Muscle of arm (tissue), 1 donor: ENCODE measurements at regions not wholly inside any gene's neighbourhood (a gene's known extent, or its start where the extent isn't known, plus 50 kb on each side); places are given as distances from the start of the nearest gene placed in this dataset.

Source experiments
- DNase-seq: peaks from one replicate; pipeline ENCODE4 v3.0.0-alpha.2; 2013

DNA sequence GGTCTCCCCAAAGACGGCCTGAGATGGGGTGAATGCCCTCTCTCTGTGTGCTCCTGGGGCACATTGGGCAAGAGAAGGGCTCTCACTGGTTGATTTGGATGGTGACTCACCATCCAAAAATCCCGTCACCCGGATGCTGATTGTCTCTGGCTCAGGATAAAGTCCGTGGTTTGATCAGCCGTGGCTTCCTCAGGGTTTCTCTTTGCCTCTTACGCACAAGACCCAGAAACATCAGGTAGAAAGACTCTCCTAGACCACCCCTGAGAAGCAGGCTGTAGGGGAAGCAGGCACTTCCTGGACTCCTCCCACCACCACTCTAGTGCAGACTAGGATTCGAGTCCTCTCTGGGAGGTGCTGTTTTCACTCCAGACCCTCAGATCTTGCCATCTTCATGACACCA is 176.1 kb upstream of the NCAM1 start:
- no peak for DNase-seq

DNA sequence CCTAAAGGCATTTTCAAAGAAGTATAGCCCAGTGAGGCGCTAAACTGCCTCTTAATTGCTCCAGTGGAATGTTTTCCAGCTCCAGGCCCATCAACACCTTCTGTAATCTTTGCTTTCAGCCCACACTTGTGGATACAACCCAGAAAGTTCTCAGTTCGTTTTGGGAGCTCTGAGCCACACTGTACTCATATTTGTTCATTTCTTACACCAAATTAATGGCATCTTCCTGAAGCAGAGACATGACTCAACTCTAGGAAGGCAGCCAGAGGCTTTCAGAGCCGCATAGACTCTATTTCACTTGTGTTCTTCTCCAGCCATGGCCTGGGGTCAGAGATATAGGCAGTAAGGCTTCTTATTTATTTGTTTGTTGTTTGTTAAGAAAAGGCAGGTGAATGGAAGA is 175.5 kb upstream of the NCAM1 start:
- peak; percentile 76 for DNase-seq

DNA sequence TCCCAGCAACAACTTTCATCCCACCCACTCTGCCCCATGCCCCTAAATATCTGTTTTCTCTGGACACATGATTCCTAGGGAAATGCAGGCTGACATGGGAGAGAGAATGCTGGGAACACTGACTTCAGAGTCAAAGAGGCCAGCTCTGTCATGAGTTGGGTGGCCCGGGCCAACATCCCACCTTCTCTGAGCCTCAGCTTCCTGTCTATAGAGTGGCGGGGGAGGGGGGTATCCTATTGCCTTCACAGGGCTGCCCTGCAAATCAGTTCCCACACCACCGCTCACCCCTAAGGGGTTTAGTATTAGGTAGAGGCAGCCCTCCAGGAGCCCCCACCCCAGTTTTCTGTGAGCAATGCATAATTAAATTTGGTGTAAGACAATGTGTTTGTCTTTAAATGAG is 175.0 kb upstream of the NCAM1 start:
- DNase-seq: no peak

DNA sequence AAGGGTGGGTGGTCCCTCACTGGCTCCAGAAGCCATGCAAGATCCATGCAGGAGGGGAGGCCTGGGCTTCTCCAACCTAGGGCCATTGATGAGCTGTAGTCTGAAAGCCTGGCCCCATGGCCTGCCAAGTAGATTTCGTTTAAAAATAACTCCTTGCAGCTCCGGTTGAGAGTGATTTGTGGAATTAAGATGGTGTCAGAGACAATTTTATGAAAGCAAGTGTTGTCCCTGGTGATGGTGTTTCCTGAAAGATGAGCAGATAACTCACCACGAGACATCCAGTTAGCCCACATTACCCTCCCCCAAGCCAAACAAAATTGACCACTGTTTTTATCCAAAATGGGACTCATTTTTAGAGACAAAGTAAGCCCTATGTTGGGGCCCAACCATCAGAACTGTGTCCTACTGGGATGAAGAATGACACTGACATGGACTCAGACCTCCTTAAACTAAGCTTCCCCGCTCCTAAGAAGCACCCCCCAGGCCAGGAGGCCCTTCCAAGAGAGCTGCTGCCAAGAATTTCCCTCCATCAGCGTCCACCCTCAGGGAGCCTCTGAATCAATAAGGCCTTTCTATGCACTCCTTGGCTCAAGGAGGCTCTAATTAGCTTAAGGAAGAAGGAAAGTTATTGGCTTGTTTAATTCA is 174.2 kb upstream of the NCAM1 start:
- DNase-seq: no peak

DNA sequence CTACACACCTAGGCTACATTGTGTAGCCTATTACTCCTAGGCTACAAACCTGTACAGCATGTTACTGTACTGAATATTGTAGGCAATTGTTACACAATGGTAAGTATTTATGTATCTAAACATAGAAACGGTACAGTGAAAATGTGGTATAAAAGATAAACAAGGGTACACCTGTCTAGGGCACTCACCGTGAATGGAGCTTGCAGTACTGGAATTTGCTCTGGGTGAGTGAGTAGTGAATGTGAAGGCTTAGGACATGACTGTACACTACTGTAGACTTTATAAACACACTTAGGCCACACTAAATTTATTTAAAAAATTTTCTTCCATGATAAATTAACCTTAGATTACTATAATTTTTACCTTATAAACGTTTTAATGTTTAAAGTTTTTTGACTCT is 171.7 kb upstream of the NCAM1 start:
- DNase-seq: no peak

DNA sequence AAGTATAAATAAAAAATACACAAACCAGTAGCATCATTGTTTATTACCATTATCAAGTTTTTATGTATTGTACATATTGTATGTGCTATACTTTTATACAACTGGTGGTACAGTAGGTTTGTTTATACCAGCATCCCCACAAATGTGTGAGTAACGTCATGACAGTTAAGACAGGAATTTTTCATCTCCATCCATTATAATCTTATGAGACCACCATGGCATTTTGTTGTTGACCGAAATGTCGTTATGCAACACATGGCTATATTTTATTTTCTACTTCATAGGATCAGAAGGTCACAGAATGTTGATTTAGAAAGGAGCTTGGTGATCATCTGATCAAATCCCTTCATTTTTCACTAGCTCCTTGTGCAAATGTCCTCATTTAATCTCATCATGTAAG is 170.9 kb upstream of the NCAM1 start:
- no peak for DNase-seq

DNA sequence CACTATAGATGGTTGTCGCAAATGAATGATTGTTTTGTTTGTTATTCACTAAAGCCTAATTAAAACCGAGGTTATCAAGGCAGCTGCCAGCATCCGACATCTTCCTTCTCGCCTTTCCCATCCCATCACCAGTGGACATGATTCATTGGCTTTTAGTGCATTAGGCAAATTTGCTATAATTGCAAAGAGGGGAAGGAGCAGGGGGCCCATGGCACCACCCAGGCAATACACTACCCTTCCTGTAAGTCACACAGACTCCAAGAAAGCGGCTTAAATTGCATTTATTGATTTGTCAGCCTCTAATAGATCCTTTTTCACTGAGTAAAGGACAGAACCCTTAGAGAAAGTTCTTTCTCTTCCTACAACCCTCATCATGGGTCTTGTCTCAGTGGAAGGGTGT is 169.2 kb upstream of the NCAM1 start:
- DNase-seq: no peak

DNA sequence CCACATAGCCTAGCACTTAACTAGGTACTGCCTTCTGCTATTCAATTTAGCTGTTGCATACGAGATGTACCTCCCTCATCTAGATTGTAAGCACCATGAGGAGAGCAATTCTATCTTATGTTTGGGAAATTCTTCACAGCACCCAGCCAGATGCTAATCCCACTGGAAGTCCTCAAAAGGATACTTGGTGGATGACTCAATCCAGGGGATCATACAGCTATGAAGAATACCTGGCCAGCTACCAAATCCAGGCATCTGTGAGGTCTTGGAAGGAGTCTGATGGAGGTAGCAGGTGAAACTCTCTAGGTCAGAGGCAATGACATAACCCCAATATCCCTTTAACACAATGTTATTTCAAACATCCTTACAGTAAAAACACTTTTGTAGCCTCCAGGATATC is 167.8 kb upstream of the NCAM1 start:
- DNase-seq: no peak

DNA sequence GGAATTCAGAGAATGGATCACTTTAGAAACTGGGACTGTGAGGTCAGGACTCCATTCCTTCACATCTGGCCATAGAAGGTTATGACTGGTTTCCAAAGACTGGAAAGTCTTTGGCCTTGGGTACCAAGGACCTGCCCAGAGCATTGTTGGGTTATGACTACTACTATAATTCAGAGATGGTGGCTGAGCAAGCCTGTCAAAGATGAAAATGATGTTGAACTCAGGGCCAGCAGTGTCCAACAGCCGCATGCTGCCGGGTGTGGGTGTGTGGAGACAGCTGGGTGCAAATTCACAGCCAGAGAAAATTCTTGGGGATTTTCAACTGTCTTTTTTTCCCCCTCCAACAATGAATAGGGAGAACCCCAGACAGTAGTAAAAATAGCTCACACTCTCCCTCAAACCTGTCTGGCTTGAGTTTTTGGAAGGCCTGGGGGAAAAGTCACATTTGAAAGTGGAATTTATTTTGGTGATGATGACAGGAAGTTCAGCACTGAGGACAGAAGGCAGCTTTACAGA is 166.8 kb upstream of the NCAM1 start:
- DNase-seq: peak; percentile 53

DNA sequence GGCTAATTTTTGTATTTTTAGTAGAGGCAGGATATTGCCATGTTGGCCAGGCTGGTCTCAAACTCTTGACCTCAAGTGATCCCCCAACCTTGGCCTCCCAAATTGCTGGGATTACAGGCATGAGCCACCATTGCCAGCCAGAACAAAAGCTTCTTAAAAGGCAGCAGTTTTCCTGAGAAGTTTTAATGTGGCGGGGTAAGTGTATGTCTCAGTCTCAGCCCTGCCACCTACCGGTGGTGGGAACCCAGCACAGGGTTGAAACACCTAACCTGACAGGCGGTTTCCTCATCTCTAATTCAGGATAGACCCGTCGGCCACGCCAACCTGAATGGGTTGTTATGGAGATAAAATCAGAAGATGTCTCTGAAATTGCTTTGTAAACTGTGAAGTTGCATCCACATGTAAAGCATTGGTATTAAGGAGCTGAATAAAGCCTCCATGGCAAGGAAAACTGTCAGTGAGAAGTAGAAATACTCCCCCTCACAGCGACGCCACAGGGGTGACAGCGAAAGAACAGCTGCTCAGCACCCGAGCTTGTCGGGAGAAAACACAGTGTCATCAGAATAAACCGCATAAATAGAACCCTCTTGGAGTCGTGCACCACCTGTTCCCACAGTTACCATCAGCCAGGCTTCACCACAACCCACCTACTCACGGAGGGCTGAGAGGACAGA is 165.9 kb upstream of the NCAM1 start:
- DNase-seq: no peak

DNA sequence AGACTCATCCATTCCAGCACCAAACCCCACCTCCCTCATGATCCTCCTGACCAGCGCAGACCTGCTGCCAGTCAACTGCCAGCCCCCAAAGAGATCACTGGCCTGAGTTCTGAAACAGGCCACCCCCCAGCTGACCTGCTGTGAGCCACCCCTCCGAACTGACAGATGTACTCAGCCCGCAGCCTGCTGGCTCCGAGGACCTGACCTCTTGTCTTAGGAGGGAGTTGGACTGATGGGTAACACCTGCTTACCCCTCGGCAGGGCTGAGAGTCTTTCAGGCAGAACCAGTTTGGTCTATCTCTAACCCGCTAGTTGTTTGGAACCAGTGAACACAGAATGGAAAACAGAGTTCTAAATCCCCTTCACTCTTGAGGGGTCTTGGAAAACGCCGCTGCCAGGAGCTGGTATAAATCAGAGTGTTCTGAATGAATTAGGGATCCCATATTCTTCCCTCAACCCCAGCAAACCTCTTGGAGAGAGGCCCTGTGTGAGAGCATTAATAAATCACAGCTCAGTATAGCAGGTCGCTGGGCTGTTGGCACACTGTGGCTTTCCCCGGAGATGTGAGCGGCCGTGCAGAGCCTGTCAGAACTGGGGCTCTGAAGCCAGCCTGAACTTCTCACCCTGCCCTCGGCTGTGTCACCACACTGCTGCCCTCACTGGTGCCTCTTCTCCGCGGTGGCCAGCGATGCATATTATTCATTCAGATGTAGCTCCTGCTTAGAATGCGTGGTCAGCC is 165.1 kb upstream of the NCAM1 start:
- DNase-seq: no peak

DNA sequence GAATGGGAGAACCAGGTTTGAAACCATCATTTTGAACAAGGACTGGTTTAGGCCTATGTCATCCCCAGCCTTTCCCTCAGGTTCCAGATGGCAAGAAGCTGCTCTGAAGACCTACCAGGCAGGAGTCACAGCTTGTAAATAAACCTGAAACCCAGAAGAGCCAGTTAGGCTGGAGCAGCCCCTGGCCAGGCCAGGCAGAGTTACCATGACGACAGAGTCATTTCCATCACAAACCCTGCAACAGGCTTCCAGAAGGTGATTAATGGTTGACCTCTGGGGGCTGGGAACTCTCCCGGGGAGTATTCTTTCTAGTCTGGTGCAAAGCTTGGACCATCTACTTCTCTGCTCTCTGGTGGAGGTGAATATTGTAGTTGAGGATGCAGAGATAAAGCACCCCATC is 164.1 kb upstream of the NCAM1 start:
- no peak for DNase-seq

DNA sequence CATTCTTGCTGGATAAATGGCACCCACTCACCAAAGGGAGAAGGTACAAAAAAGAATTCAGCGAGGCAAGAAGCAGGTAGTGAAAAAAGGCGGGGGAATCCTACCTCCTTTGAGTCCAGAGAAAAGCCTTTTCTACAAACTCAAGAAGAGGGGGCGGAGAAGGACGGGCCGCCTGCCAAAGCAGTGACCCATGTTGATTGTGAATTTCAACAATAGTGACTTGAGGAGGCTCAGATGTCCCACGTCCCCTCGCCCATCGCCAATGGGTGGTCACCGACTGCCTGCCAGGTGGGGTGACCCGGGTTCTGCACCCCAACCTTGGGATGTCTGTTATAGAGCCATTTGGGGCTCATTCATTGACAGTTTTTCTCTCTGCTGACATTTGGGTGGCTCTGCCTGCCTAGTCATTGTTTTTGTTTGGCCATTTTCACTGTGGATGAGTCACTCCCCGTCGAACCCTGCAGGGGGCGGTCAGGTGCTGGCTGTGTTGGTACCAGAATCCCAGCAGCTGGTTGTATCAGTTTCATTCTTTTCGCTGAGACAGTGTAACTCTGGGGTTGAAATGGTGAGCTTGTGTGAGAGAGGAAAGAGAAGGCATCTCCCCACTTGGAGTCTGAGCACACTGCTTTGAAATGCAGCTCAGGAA is 163.4 kb upstream of the NCAM1 start:
- no peak for DNase-seq

DNA sequence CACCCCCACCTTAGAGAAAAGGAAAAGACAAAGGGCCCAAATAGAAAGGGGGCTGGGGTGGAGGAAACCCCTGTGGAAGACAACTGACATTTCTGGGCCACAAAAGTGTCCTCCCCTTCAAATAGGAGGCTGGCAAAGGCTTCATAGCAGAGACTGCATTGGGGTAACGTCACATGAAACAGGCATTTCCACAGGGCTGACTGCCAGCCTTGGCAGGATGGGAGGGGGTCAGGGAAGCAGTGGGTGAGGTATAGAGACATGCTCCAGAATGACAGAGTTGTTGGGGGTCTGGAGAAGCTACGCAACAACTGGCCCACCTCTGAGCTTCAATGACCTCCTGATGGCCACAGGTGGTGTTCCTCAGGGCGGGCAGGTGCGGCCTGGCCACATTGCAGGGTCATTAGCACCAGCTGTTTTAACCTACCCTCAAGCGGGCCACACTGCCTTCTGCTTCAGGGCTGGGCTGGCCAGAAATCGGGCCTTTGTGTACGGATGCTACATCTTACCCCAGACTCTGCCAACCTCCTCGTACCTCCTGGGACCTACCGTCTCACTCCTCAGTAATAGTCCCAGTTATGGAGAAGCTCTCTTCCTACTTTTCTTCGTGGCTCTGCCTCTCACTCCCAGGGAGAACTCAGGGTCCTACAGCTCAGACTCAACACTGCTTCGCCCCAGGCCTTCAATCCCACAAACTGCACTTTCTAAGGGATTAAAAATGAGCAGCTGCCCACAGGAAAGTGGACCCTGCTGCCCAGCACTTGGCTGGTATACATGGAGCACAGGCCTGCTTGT is 160.0 kb upstream of the NCAM1 start:
- DNase-seq: no peak

DNA sequence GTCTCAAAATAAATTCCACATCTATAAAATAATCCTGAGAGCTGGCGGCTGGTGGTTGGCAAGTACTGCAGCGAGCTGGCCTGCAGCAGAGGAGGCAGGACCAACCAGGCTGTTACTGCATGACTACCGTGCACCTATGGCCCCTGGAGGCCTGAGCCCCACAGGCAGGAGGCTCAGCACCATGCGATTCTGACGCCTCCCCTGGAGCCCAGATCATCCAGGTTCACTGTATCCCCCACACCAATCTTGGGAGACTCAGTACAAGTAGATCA is 159.5 kb upstream of the NCAM1 start:
- no peak for DNase-seq

DNA sequence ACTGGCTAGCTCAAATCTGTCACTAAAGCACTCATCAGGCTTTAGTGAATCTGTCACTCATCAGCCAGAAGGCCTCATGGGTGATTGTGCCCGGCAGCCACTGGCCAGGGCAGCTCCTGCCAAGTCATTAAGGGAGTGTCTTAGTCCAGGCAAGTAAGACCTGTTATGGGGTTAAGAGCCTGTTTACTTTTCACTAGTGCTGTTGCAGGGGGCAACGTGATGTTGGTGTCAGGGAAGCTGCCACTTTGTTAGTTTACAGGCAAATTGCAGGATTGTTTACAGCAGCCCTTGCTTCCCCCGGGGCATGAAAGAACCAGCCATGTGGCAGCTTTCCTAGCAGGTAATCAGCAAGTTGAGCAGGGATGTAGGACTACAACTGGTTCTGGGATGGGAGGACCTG is 155.6 kb upstream of the NCAM1 start:
- no peak for DNase-seq

DNA sequence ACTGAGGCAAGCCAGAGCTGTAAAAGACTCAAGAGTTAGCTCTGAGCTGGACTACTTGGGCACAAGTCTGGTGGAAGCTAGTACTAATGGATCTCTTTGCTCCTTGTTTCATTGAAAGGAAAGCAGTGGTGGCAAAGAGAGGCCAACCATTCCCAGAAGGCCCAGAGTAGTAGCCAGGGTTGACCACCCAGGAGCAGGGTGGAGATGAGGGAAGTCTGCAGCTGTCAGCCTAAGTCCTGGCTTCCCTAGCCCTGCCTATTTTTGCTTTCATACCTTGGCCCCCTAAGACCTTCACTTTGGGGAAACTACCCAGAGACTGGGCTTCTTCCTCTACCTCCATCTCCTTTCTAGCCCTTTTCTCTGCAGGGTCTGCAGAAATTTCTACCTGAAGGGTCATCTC is 155.0 kb upstream of the NCAM1 start:
- no peak for DNase-seq

DNA sequence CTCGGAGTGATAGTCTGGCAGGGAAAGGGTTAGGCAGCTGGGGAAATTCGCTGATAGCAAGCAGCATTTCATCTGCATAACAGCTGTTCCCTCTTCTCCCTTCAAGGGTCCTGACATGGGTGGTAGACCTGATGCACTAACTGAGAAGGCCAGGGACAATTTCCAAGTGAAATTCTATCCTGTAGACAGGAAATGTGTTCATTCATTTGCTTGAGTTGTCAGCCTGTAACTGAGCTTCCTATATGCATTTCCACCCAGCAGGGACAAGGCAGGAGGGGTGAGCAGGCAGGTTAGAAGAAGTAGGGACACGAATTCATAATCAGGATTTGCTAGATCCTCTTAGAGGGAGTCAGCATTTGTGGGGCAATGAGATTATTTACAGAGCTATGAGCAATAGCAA is 154.3 kb upstream of the NCAM1 start:
- DNase-seq: no peak

DNA sequence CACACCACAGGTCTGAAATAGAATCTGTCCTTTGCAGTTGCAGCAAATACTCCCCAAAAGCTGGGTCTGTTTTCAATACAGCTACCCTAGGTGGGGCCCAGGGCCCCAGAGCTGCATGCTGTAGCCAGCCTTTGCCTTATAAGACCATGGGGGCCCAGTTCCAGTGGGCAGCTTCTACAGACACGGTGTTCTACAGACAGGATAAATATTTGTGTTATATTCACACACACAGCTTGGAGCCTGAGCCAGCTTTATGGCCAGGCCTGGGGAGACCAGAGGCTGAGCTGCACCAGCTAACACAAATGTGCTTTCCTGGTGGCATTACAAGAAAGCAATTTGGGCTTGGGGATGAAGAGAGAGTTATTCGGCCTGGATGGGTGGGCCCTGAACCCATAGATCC is 151.8 kb upstream of the NCAM1 start:
- DNase-seq: no peak

DNA sequence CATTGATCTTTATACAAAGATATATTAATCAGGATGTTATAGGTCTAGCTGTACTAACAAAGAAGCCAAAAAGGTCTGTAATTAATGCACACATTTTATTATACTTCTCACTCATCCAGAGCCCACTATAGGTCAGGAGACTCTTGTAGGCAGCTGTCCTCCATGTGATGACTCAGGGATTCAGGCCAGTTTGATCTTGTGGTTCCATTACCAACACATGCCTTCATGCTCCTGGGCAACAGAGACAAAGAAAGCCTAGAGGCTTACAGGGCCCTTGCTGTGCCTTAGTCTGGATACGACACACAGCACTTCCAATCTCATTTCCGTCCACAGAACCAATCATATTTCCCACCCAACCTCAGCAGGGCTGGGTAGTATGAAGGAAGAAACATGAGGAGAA is 150.3 kb upstream of the NCAM1 start:
- DNase-seq: no peak

DNA sequence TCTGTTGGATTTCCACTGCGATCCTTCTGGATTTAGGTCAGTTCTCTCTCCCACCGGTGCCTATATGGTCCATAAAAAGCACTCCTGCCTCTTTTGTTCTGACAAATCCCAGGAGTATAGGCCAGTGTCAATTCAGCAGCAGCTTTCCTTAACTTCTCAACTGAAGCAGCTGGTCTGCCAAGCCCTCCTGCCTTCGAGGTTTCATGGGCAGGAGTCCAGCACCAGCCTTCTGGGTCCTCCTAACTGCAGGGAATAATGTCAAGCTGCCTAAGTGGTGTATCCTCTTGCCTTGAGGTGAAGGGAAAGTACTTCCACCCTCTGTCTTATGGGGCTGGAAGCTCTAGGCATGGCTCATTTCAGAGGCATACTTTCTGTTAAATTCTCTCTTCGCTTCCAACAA is 149.4 kb upstream of the NCAM1 start:
- DNase-seq: no peak

DNA sequence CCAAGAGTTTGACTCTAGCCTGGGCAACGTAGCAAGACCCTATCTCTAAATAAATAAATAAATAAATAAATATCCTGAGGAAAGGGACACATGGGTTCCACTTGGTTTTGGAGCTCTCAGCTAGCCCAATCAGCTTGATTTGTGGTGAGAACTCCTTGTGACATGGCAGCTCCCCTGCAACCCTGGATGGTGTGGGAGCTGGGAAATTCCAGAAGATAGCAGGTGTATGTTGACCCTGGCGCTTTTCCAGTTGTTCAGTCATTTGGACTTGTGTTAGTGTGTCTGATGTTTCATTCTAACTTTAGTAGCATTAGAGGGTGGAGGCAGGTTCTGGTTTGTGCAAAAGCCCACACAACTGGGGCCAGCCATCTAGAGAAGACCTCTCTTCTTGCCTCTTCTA is 148.5 kb upstream of the NCAM1 start:
- no peak for DNase-seq
